MM.1S (cell line): ENCODE measurements at regions not wholly inside any gene's neighbourhood (a gene's known extent, or its start where the extent isn't known, plus 50 kb on each side); places are given as distances from the start of the nearest gene placed in this dataset.

Experiments used
- DNase-seq: peaks from one replicate; pipeline ENCODE4 v3.0.0-alpha.2; 2015
- H2AFZ ChIP-seq: fragments of 300-600 bp; sonication (generic); 2 replicates; pipeline ENCODE4 v1.6.0; 2016; ENCODE audit warnings: antibody characterized with exemption, low read length
- H3F3A ChIP-seq: fragments of 300-600 bp; sonication (generic); 2 replicates; pipeline ENCODE4 v1.6.1; 2016; ENCODE audit warnings: mild to moderate bottlenecking, antibody characterized with exemption, low read length, moderate library complexity, mixed read lengths; ENCODE audit not compliant: insufficient read depth
- H3K27ac ChIP-seq: fragments of 300-600 bp; sonication (generic); 2 replicates; pipeline ENCODE4 v1.5.1; 2016; ENCODE audit warnings: mild to moderate bottlenecking, low read length
- H3K27me3 ChIP-seq: fragments of 300-600 bp; sonication (generic); replicated peaks from 2 replicates; pipeline ENCODE4 v1.6.0; 2016; ENCODE audit warnings: low read length; ENCODE audit not compliant: insufficient read depth
- H3K36me3 ChIP-seq: fragments of 300-600 bp; sonication (generic); replicated peaks from 2 replicates; pipeline ENCODE4 v1.6.1; 2016; ENCODE audit warnings: mild to moderate bottlenecking, low read length, mixed read lengths; ENCODE audit not compliant: insufficient read depth
- H3K4me1 ChIP-seq: fragments of 300-600 bp; sonication (generic); 2 replicates; pipeline ENCODE4 v1.6.1; 2016; ENCODE audit warnings: low read length, mixed read lengths
- H3K4me2 ChIP-seq: fragments of 300-600 bp; sonication (generic); 2 replicates; pipeline ENCODE4 v1.6.0; 2016; ENCODE audit warnings: low read depth, low read length
- H3K4me3 ChIP-seq: fragments of 300-600 bp; sonication (generic); 2 replicates; pipeline ENCODE4 v1.5.1; 2016; ENCODE audit warnings: low read length, mixed read lengths
- H3K79me2 ChIP-seq: fragments of 300-600 bp; sonication (generic); 2 replicates; pipeline ENCODE4 v1.6.1; 2016; ENCODE audit warnings: mixed run types, low read length, mixed read lengths
- H3K9ac ChIP-seq: fragments of 300-600 bp; sonication (generic); 2 replicates; pipeline ENCODE4 v1.6.1; 2016; ENCODE audit warnings: low read length, mixed read lengths
- H3K9me2 ChIP-seq: fragments of 300-600 bp; sonication (generic); replicated peaks from 2 replicates; pipeline ENCODE4 v1.6.1; 2016; ENCODE audit warnings: mild to moderate bottlenecking, low read length, mixed read lengths; ENCODE audit not compliant: insufficient read depth
- H3K9me3 ChIP-seq: fragments of 300-600 bp; sonication (generic); replicated peaks from 2 replicates; pipeline ENCODE4 v1.6.1; 2016; ENCODE audit warnings: mild to moderate bottlenecking, low read length, mixed read lengths; ENCODE audit not compliant: insufficient read depth
- H4K20me1 ChIP-seq: fragments of 300-600 bp; sonication (generic); 2 replicates; pipeline ENCODE4 v1.6.1; 2016; ENCODE audit warnings: mild to moderate bottlenecking, low read length, moderate library complexity, mixed read lengths; ENCODE audit not compliant: insufficient read depth
- EZH2 ChIP-seq: fragments of 300-600 bp; sonication (generic); optimal IDR thresholded peaks from 2 replicates; pipeline ENCODE3; 2017; ENCODE audit warnings: low read depth, mild to moderate bottlenecking, antibody characterized with exemption, low read length, mixed read lengths
- EZH2phosphoT487 ChIP-seq: fragments of 300-600 bp; sonication (generic); IDR thresholded peaks from 2 replicates; pipeline ENCODE4 v1.6.1; 2018; ENCODE audit warnings: antibody characterized with exemption, low read length
- TF ChIP-seq, protein P1 (sequence below): fragments of 300-600 bp; sonication (generic); IDR thresholded peaks from 2 replicates; pipeline ENCODE4 v1.5.1; 2016; ENCODE audit warnings: antibody characterized with exemption, low read length, mixed read lengths

DNA sequence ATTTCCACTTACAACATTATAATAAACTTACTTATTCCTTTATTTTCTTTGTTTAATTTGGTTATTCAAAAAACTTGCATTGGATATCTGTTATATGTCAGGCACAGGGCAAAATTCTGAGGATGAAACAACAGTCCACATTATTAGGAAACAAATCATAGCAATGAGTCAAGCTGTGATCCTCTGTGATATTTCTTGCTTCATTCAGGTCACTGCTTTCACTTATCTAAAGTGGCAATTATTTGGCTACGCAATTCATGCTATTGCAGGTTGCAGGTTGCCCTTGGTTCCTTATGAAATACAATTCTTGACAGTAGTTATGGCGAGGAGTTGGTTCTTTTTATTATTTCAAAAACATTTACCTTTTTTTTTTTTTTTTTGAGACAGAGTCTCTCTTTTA, 66.4 kb upstream of the CNTN6 start:
- Histone ChIP-seq H3K4me3 (no peak overlapping the region), H3F3A (no peaks in the 10 kb centered on the region), H3K9me3 (no peaks in the 10 kb centered on the region), H3K9ac (no peak overlapping the region), H2AFZ (no peak overlapping the region), H3K36me3 (no peaks in the 10 kb centered on the region), H3K4me1 (no peaks in the 10 kb centered on the region), H4K20me1 (no peaks in the 10 kb centered on the region), H3K79me2 (no peaks in the 10 kb centered on the region), H3K27me3 (no peaks in the 10 kb centered on the region), H3K9me2 (no peaks in the 10 kb centered on the region), H3K27ac (no peak overlapping the region), H3K4me2 (no peak overlapping the region)
- no peak for DNase-seq
- TF ChIP-seq EZH2phosphoT487 (no peak), EZH2 (no peak)
- TF ChIP-seq, protein P1, sequence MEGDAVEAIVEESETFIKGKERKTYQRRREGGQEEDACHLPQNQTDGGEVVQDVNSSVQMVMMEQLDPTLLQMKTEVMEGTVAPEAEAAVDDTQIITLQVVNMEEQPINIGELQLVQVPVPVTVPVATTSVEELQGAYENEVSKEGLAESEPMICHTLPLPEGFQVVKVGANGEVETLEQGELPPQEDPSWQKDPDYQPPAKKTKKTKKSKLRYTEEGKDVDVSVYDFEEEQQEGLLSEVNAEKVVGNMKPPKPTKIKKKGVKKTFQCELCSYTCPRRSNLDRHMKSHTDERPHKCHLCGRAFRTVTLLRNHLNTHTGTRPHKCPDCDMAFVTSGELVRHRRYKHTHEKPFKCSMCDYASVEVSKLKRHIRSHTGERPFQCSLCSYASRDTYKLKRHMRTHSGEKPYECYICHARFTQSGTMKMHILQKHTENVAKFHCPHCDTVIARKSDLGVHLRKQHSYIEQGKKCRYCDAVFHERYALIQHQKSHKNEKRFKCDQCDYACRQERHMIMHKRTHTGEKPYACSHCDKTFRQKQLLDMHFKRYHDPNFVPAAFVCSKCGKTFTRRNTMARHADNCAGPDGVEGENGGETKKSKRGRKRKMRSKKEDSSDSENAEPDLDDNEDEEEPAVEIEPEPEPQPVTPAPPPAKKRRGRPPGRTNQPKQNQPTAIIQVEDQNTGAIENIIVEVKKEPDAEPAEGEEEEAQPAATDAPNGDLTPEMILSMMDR, result no peak

DNA sequence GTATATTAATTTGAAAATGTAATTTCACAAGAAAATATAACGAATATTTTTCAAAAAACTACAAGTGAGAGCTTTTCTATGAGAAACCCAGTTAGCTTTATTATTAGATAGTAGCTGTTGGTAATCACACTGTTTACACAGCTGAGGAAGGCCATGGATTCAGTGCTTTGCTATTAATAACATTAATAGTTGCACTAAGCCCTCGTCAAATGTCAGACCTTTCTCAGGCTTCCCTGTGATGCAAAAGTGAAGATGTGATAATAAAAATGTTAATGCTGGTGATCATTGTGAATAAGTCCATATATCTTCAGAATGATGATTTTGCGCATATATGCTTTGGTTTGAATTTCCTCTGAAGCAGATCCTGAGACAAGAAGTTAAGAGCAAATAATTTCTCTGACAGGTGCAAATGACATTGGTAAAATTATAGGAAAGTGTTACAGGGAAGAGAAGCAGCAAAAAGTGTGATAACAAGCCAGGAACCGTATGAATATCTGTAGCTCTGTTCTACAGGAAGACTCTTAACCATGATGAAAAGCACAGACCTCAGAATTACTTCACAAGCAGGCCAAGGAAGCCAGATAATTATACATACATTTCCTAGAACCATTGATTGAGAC, 56.5 kb upstream of the CNTN6 start:
- no peak for TF ChIP-seq EZH2phosphoT487
- TF ChIP-seq EZH2, result no peak
- TF ChIP-seq, protein P1, result no peak
- no peak overlapping the region for H2AFZ ChIP-seq
- no peaks in the 10 kb centered on the region for H3K79me2 ChIP-seq
- no peaks in the 10 kb centered on the region for H3K36me3 ChIP-seq
- no peak overlapping the region for H3K4me2 ChIP-seq
- no peaks in the 10 kb centered on the region for H3K4me1 ChIP-seq
- H3K4me3 ChIP-seq, result no peak overlapping the region
- H3K9me2 ChIP-seq, result no peaks in the 10 kb centered on the region
- H3K27ac ChIP-seq, result no peak overlapping the region
- no peaks in the 10 kb centered on the region for H4K20me1 ChIP-seq
- no peak for DNase-seq
- no peaks in the 10 kb centered on the region for H3F3A ChIP-seq
- H3K9ac ChIP-seq, result no peak overlapping the region
- H3K9me3 ChIP-seq, result no peaks in the 10 kb centered on the region
- no peaks in the 10 kb centered on the region for H3K27me3 ChIP-seq

DNA sequence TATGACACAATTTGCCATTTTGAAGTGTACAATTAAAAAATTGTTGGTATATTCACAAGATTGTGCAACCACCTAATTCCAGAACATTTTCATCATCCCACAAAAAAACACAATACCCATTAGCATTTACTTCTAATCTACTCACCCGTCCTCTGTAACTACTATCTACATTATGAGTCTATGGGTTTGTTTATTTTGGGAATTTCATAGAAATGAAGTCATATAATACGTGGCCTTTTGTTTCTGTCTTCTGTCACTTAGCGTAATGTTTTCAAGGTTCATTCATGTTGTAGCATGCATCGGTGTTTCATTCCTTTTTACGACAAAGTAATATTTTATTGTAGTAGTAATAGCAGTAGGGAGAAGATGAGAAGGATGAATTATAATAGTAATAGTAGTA, 55.2 kb upstream of the CNTN6 start:
- no peaks in the 10 kb centered on the region for H3K9me2 ChIP-seq
- DNase-seq, result no peak
- no peak for TF ChIP-seq EZH2phosphoT487
- TF ChIP-seq, protein P1, result no peak
- TF ChIP-seq EZH2, result no peak
- no peaks in the 10 kb centered on the region for H3K9me3 ChIP-seq
- no peaks in the 10 kb centered on the region for H3F3A ChIP-seq
- no peak overlapping the region for H3K4me3 ChIP-seq
- no peaks in the 10 kb centered on the region for H4K20me1 ChIP-seq
- H3K27ac ChIP-seq, result no peak overlapping the region
- no peaks in the 10 kb centered on the region for H3K4me1 ChIP-seq
- H3K4me2 ChIP-seq, result no peak overlapping the region
- no peaks in the 10 kb centered on the region for H3K79me2 ChIP-seq
- H3K36me3 ChIP-seq, result no peaks in the 10 kb centered on the region
- H3K9ac ChIP-seq, result no peak overlapping the region
- H3K27me3 ChIP-seq, result no peaks in the 10 kb centered on the region
- no peak overlapping the region for H2AFZ ChIP-seq
